ENCODE measurements at regions not wholly inside any gene's neighbourhood (a gene's known extent, or its start where the extent isn't known, plus 50 kb on each side); places are given as distances from the start of the nearest gene placed in this dataset.

GRCh38 chr6:74750826-74751225 is 455.0 kb downstream of the COL12A1 start:
- TF ChIP-seq CTCF (IDR thresholded peaks at IDR 0.05) (no peak), POLR2A (IDR thresholded peaks at IDR 0.05) (no peak)
